Neural progenitor cell (in vitro differentiated cells): ENCODE measurements at regions not wholly inside any gene's neighbourhood (a gene's known extent, or its start where the extent isn't known, plus 50 kb on each side); places are given as distances from the start of the nearest gene placed in this dataset.

Experiments used
- EZH2 ChIP-seq: fragments of 200-600 bp; sonication (generic); IDR thresholded peaks from 2 replicates; pipeline ENCODE4 v1.6.1; 2017; ENCODE audit warnings: antibody characterized with exemption, mild to moderate bottlenecking, moderate library complexity
- EZH2phosphoT487 ChIP-seq: fragments of 200-600 bp; sonication (generic); IDR thresholded peaks from 2 replicates; pipeline ENCODE4 v1.6.1; 2017; ENCODE audit warnings: antibody characterized with exemption
- TF ChIP-seq, protein P1 (sequence below): fragments of 200-600 bp; sonication (generic); IDR thresholded peaks from 2 replicates; pipeline ENCODE4 v1.5.1; 2017; ENCODE audit warnings: antibody characterized with exemption, mild to moderate bottlenecking

DNA sequence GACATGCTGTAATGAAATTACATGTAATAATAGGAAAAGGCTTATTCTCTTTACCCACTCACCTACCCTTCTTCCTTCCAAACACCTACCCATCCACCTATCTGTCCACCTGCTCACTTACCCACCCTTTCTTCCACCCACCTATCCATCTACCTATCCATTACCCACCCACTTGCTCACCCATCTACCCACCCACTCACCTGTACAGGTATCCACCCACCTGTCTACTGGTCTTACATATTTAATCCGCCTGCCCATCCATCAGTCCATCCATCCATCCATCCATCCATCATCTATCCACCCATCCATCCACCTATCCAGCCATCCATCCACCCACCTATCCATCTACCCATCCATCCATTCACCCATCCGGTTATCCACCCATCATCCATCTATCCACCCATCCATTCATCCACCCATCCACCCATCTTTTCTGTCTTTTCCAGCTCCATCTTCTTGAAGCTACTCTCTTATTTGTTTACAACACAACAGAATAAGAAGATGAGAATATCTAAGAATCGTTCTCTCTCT lies 133.3 kb upstream of the STX18 start:
- TF ChIP-seq, protein P1, sequence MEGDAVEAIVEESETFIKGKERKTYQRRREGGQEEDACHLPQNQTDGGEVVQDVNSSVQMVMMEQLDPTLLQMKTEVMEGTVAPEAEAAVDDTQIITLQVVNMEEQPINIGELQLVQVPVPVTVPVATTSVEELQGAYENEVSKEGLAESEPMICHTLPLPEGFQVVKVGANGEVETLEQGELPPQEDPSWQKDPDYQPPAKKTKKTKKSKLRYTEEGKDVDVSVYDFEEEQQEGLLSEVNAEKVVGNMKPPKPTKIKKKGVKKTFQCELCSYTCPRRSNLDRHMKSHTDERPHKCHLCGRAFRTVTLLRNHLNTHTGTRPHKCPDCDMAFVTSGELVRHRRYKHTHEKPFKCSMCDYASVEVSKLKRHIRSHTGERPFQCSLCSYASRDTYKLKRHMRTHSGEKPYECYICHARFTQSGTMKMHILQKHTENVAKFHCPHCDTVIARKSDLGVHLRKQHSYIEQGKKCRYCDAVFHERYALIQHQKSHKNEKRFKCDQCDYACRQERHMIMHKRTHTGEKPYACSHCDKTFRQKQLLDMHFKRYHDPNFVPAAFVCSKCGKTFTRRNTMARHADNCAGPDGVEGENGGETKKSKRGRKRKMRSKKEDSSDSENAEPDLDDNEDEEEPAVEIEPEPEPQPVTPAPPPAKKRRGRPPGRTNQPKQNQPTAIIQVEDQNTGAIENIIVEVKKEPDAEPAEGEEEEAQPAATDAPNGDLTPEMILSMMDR = no peak
- TF ChIP-seq EZH2 (no peak), EZH2phosphoT487 (no peak)
